ENCODE measurements at regions not wholly inside any gene's neighbourhood (a gene's known extent, or its start where the extent isn't known, plus 50 kb on each side); places are given as distances from the start of the nearest gene placed in this dataset.

- DNase-seq (ENCODE audit: low spot score), result no peak
- in situ Hi-C loops (cut with MboI; ENCODE audit: low pct_unique_long_range_greater_than_20kb, low sequenced_read_pairs, unreplicated experiment), result no loop called here
- no peak for TF ChIP-seq CTCF (IDR thresholded peaks at IDR 0.05; ENCODE audit: extremely low read depth, insufficient read depth, missing control alignments)
Measured at GRCh38 chr7:52481571-52481970, 553.9 kb upstream of the POM121L12 start.

- in situ Hi-C loops (cut with MboI; ENCODE audit: low pct_unique_long_range_greater_than_20kb, low sequenced_read_pairs, unreplicated experiment), result no loop called here
- DNase-seq (ENCODE audit: low spot score), result no peak
- TF ChIP-seq CTCF (IDR thresholded peaks at IDR 0.05; ENCODE audit: extremely low read depth, insufficient read depth, missing control alignments), result no peak
Measured at GRCh38 chr7:52479990-52480389, 555.4 kb upstream of the POM121L12 start.

- no peak for TF ChIP-seq CTCF (IDR thresholded peaks at IDR 0.05; ENCODE audit: extremely low read depth, insufficient read depth, missing control alignments)
- in situ Hi-C loops (cut with MboI; ENCODE audit: low pct_unique_long_range_greater_than_20kb, low sequenced_read_pairs, unreplicated experiment), result no loop called here
- no peak for DNase-seq (ENCODE audit: low spot score)
Measured at GRCh38 chr7:52475001-52475582, 560.3 kb upstream of the POM121L12 start.

GRCh38 chr7:52473756-52474155 is 561.7 kb upstream of the POM121L12 start:
- TF ChIP-seq CTCF (IDR thresholded peaks at IDR 0.05; ENCODE audit: extremely low read depth, insufficient read depth, missing control alignments), result no peak
- in situ Hi-C loops (cut with MboI; ENCODE audit: low pct_unique_long_range_greater_than_20kb, low sequenced_read_pairs, unreplicated experiment), result no loop called here
- no peak for DNase-seq (ENCODE audit: low spot score)

GRCh38 chr7:52472006-52472620 is 563.3 kb upstream of the POM121L12 start:
- TF ChIP-seq CTCF (IDR thresholded peaks at IDR 0.05; ENCODE audit: extremely low read depth, insufficient read depth, missing control alignments), result no peak
- in situ Hi-C loops (cut with MboI; ENCODE audit: low pct_unique_long_range_greater_than_20kb, low sequenced_read_pairs, unreplicated experiment), result no loop called here
- DNase-seq (ENCODE audit: low spot score), result no peak

- DNase-seq (ENCODE audit: low spot score), result no peak
- no peak for TF ChIP-seq CTCF (IDR thresholded peaks at IDR 0.05; ENCODE audit: extremely low read depth, insufficient read depth, missing control alignments)
- in situ Hi-C loops (cut with MboI; ENCODE audit: low pct_unique_long_range_greater_than_20kb, low sequenced_read_pairs, unreplicated experiment), result no loop called here
Measured at GRCh38 chr7:52465216-52465615, 570.2 kb upstream of the POM121L12 start.
